ENCODE measurements at regions not wholly inside any gene's neighbourhood (a gene's known extent, or its start where the extent isn't known, plus 50 kb on each side); places are given as distances from the start of the nearest gene placed in this dataset.

DNA sequence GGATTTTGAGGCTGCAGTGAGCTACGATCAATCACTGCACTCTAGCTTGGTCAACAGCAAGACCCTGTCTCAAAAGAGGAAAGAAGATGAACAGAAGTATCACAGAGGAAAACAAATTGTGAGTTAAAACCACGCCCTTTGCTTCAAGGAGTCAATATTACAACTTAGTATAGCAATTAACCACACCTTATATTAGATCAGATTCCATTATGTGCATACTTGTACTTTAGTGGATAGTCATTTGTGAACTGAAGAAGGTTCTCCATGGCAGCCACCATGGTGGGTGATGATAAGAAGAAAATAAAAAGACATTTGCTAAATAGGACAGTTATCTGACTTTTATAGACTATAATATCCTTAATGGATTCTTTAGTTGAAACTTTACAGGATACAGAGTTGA lies 72.3 kb upstream of the EFEMP1 start:
- Histone ChIP-seq H2BK12ac (ENCODE audit: low read depth, low read length) (no peak overlapping the region), H3K4me1 (replicated peaks in 1 of 4; ENCODE audit: control insufficient read depth in 3 of 4, insufficient read depth in 4 of 4, low read length in 3 of 4) (no peaks in the 10 kb centered on the region), H4K5ac (ENCODE audit: insufficient read length, low read depth, low read length) (no peak overlapping the region), H3K23ac (ENCODE audit: insufficient read length) (no peak overlapping the region), H2BK120ac (replicated peaks; ENCODE audit: low read depth, low read length) (no peak overlapping the region), H2AFZ (ENCODE audit: low read length) (no peak overlapping the region), H4K91ac (replicated peaks; ENCODE audit: insufficient read length, low read length) (no peak overlapping the region), H3K9me3 (ENCODE audit: insufficient read depth in 2 of 2, low read depth in 1 of 2, low read length in 1 of 2) (no peaks in the 10 kb centered on the region), H3K23me2 (ENCODE audit: low read depth, low read length) (no peaks in the 10 kb centered on the region), H3K4ac (replicated peaks; ENCODE audit: insufficient read length, low read depth, low read length) (no peak overlapping the region), H3K36me3 (ENCODE audit: control insufficient read depth in 2 of 4, insufficient read depth in 4 of 4, low read length in 3 of 4) (no peaks in the 10 kb centered on the region), H2BK15ac (ENCODE audit: low read length) (no peak overlapping the region), H3K27me3 (replicated peaks in 1 of 4; ENCODE audit: control insufficient read depth in 3 of 4, extremely low read depth in 1 of 4, insufficient read depth in 3 of 4, low read length in 3 of 4) (no peaks in the 10 kb centered on the region), H4K20me1 (replicated peaks in 1 of 2; ENCODE audit: control insufficient read depth in 1 of 2, insufficient read depth in 2 of 2, low read length in 2 of 2) (no peaks in the 10 kb centered on the region), H3K4me2 (ENCODE audit: insufficient read depth in 1 of 2, low read depth in 2 of 2, low read length in 2 of 2) (no peak overlapping the region), H2BK20ac (ENCODE audit: low read length) (no peak overlapping the region), H3K79me2 (ENCODE audit: control insufficient read depth in 1 of 2, insufficient read depth in 2 of 2, low read length in 2 of 2) (no peaks in the 10 kb centered on the region), H3K4me3 (ENCODE audit: extremely low read depth in 1 of 4, insufficient read depth in 2 of 4, low read depth in 3 of 4, low read length in 4 of 4) (no peak overlapping the region), H3K79me1 (ENCODE audit: low read depth, low read length) (no peaks in the 10 kb centered on the region), H3K9ac (replicated peaks in 1 of 4; ENCODE audit: extremely low read depth in 1 of 4, low read depth in 3 of 4, low read length in 3 of 4) (no peak overlapping the region), H3K56ac (replicated peaks; ENCODE audit: insufficient read length, low read depth, low read length) (no peak overlapping the region), H3K18ac (ENCODE audit: extremely low read depth, low read length) (no peak overlapping the region), H2BK5ac (ENCODE audit: low read depth, low read length) (no peak overlapping the region), H3K14ac (ENCODE audit: insufficient read length) (no peak overlapping the region), H4K8ac (ENCODE audit: extremely low read depth, insufficient read depth, low read length) (no peak overlapping the region), H3K27ac (ENCODE audit: low read depth, low read length) (no peak overlapping the region), H2AK5ac (ENCODE audit: low read depth, low read length) (no peak overlapping the region)
- WGBS, 2 experiments (ENCODE audit: extremely low coverage in 1 of 2, insufficient coverage in 1 of 2, insufficient read length in 1 of 2, insufficient replicate concordance in 2 of 2, low coverage in 1 of 2, low lambda C conversion rate in 2 of 2, missing lambda C conversion rate in 1 of 2), result 86% methylated on average over 2 of the region's 2 CpGs; no CpG with 5 or more reads in 1 of the 2 experiments
- ChIA-PET POLR2A (ENCODE audit: partially characterized antibody) (interaction anchor here (1.6 kb wide), 1 partner anchor 17 kb away, joined by 4 read pairs; no protein-coding TSS in a partner anchor), CTCF (ENCODE audit: partially characterized antibody) (interaction anchor here (0.6 to 1.2 kb wide), 3 partner anchors 9 to 28 kb away, joined by 3 to 5 read pairs (median 4); no protein-coding TSS in a partner anchor)
- TF ChIP-seq TEAD4 (IDR thresholded peaks at IDR 0.05; ENCODE audit: low read depth, low read length), result no peak
- DNase-seq (ENCODE audit: low read depth in 1 of 2, low spot score in 2 of 2) (no peak), FAIRE-seq (no peak)

All from H1 (cell line).